Stimulated activated CD4-positive, alpha-beta T cell treated with anti-CD3 and anti-CD28 coated beads, Interleukin-2, amount 100 ng/mL, for 4 hours (primary cell): ENCODE measurements at regions not wholly inside any gene's neighbourhood (a gene's known extent, or its start where the extent isn't known, plus 50 kb on each side); places are given as distances from the start of the nearest gene placed in this dataset.
"Not testable (repeated sequence)": the region's sequence is repeated elsewhere in the genome, so short reads cannot be mapped to it uniquely, and the experiment has no call there.

Source experiments
- DNase-seq: peaks from one replicate; pipeline ENCODE4 v3.0.0-alpha.2; 2020; ENCODE audit warnings: low read depth

DNA sequence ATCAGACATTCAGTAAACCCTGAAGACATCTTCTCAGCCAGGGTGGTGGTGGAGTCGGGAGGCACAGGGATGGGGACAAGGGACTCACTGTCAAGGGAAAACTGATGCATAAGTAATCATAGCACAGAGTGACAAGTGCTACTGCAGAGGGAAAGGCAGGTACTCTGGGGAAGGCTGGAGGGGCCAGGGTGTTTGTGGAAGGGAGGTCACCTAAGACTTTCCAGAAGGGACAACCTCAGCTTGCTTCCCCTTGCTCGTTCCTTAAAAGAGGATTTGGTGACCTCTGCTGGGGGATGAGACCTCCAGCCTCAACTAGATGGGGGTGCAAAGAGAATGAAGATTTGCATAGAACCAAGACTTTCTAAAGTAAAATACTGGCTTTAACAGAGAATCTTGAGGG, 99.5 kb downstream of the SLC4A3 start:
- no peak for DNase-seq

DNA sequence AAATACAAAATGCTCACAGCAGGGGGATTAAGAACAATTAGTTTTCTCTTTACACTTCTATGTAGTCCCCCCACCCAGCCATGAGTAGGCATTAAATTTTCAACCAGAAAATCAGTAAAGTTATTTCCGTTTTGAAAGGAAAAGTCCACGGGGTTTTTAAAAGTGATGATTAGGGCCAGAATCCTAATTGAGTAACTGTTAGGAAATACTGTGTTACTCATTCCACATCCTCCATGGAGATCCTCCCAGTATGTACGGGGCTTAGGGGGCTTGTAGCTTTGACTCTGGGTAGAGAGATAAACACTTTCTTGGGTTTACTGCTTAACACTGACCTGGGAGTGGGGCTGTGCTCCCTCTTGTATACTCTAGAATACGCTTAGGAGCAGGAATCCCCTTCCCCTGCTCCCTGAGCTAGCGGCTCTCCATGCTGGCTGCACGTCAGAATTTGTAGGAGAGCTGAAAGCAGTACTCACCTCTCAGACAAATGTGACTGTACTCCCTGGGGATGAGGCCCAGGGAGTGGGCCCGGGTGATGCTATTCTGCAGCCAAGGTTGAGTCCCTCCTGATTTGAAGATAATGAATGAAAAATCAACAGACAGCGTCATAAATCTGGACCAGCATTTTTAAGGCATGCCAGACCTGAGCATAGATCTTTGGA, 100.5 kb downstream of the SLC4A3 start:
- DNase-seq, result no peak

DNA sequence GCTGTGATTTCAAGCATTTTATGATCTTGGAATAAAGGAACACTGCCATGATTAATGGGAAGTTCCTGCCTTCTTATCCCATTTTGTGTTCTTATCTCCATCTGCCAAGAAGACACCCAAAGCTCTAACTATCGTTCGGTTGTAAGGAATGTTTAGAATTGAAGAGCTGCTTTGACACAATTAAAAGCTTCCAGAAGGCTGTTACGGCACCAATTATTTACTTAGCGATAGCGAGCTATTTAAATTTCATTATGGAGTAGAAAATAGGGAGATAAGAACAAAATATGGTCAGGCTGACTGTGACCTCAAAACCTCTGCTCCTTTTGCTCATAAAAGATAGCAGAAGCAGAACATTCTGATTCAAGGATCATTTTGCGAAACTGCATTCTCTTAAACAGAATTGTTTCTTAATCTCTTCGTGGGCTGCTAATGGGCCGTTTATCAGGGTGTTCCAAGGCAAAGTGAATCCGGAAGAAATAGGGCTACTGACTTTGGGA, 101.6 kb downstream of the SLC4A3 start:
- no peak for DNase-seq

DNA sequence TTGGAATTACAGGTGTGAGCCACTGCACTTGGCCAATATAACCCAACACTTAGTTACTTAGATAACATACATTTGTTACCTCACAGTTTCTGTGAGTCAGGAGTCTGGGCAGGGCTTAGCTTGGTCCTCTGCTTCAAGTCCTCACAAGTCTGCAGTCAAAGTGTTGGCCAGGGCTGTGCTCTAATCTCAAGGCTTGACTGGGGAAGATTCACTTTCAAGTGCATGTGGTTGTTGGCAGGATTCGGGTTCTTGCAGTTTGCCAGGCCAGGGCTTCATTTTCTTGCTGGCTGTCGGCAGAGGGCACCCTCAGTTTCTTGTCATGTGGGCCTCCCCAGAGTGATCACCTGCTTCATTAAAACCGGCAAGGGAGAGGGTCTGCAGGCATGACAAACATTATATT, 103.7 kb downstream of the SLC4A3 start:
- DNase-seq, result no peak

DNA sequence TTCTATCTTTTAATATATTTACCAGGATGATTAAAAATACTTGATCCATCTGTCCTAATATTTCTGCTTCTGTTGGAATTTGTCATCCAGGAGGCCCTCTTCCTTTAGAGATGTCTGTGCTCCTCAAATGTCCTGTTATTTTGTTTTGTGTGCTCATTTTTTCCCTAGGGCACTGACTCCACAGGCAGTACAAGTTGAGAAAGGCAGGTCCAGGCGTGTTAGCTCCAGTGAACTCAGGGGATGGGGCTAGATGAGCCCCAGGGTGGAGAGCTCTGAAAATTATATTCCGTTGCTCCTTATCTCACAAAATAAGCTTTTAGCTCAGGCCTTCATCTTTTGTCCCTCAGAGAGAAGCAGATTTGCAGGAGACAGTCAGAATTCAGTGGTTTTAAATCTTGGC, 105.7 kb downstream of the SLC4A3 start:
- no peak for DNase-seq

DNA sequence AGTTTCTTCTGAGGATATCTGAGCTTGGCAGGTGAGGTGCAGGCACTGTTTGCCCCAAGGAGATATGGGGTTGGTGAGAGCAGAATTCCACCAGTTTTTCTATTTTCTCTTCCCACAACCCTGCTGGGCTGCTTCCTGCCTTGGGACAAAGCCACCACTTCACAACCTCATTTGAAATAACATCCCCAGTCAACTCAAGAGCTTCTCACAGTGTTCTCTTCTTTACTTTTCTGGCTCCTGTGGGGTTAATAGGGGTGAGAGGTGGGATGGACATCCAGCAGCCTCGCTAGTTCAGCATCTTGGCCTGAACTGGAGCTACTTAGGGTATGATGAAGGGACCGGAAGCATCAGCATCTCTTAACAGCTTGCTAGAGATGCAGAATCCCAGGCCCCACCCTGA, 106.3 kb downstream of the SLC4A3 start:
- DNase-seq, result no peak

DNA sequence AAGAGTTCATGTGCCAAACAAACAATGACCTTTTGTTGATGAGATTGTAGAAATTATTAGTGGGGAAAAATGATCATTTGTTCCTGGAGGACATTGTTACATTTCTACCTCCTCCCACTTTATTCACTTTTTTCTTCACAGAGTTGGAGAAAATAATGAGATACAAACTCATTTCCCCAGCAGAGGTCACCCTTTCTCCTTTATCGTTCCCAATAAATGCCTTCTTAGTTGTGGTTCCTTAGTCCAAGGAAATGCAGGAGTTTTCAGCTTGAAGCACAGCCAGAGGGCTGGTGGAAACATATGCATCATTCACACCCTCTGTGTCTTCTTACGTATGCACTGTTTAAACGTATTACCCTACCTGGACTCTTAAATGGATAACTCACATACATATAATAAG, 108.8 kb downstream of the SLC4A3 start:
- no peak for DNase-seq

DNA sequence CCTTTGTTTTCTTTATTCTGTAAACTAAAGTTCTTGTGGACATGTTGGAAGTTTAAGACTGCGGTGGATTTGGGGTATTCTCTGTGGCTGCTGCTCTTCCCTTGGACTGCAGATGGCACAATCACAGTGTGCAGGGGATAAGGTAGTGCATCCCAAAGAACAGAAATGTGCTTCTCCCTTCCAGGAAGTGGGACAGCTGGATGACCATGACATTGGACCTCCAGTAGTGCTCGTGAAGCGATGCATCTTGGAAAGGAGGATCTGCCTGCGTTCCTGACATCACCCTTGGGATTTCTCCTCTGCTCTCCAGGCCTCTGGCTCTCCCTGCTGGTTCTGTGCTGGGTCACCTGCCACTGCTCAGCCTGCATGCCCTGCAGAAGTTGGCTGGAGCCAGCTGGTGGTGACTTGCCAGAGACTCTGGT, 109.9 kb downstream of the SLC4A3 start:
- no peak for DNase-seq

DNA sequence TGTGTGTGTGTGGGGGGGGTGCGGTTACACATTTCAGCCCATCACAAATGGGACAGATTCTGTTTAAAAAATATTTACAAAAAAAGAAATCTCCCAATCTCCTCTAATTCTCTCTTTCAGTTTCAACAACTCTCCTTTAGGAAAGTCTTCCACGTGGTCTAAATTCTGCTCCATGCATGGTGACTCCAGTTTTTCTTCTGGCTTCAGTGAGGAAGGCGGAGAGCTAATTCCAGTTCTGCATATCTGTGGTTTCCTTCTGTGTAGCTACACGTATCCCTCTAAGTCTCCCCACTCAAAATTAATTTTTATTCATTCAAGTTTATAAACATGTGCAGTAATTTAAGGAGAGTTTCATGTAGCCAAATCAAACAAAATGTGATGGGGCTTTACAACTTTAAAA, 111.6 kb downstream of the SLC4A3 start:
- DNase-seq, result no peak

DNA sequence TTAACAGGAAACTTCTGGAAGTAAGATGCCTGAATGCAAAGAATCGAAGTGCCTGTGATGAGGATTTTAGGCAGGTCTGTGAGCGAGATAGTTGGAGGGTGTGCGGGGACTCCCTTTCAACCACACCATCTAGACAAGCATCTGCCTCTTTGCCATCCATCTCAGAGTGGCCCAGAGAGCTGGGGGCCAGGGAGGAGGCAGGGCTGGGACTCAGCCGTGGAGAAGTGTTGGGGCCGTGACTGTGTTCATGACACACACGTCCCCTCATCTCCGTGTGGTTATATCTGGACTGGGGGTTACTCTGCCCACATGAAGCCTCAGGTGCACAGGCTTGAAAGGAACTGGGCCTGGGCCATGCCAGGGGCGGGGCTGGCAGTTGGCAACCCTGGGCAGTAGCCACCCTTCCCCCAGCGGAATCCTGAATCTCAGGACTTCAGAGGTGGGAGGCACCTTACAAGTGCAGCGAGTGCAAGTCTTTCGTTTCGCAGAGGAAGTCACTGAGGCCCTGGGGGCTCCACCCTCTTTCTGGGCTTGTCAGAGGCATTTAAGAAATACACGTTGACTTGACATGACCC, 112.5 kb downstream of the SLC4A3 start:
- DNase-seq, result no peak

DNA sequence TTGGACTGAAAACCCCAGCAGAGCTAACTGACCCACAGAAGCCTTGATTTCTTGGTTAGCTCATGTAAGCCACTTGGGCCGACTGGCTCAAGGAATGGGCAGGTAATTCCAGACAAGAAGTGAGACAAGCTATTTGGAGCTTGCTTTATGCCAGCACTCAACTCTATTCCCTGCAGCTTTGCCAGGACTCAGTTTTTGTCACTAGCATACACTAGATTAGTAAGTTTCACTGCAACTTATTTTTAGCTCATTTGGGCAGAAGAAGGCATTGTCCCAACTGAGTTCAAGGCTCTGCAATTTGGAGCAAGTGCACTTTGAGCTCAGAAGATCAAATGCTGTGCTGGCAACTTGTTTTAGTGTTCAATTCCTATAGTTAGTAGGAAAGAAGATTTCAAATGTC, 116.1 kb downstream of the SLC4A3 start:
- DNase-seq, result no peak

DNA sequence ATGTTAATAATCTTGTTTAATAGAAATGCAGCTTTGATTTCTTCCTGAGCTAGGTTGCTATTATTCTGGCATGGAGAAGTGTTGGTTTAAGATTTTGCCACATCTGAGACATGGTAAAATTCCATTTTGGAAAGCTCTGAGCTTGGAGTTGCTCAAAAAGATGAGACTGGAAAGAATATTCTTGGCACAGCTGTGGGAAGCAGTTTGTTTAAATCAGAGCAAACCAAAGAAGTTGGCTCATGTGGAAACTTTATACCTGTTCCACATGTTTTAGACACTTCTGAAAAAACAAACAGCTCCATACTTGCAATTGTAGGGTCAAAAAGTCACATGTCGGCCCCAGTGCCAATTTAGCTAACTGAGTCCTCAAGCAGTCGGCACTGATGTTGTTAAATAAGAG, 116.6 kb downstream of the SLC4A3 start:
- DNase-seq, result no peak

DNA sequence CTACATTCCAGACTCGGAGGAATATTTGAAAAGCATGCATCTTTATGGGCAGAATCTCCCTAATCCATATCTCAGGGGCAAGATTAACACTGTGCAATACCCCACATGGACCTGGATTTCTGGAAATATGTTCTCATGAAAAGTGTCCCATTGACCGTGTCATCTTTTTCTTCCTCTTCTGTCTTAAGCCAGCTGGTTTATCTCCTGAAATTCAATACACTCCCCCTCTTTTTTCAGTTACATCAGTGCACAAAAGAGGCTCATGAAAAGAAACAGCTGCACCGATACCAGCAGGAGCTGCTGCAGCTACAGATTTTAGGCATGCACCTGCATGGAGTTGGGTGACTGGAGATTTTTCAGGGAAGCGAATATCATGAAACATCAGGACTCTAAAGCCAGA, 117.2 kb downstream of the SLC4A3 start:
- DNase-seq, result no peak

DNA sequence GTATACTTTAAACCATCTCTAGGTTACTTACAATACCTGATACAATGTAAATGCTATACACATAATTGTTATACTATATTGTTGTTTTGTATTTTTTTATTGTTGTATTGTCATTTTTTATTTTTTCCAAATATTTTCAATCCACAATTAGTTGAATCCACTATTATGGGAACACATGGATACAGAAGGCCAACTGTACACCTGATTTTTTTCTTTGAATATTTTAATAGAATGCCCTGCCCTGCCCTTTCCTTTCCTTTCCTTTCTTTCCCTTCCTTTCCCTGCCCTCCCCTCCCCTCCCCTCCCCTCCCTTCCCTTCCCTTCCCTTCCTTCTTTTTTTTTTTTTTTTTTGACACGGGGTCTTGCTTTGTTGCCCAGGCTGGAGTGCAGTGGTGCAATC, 120.2 kb downstream of the SLC4A3 start:
- DNase-seq, result no peak

DNA sequence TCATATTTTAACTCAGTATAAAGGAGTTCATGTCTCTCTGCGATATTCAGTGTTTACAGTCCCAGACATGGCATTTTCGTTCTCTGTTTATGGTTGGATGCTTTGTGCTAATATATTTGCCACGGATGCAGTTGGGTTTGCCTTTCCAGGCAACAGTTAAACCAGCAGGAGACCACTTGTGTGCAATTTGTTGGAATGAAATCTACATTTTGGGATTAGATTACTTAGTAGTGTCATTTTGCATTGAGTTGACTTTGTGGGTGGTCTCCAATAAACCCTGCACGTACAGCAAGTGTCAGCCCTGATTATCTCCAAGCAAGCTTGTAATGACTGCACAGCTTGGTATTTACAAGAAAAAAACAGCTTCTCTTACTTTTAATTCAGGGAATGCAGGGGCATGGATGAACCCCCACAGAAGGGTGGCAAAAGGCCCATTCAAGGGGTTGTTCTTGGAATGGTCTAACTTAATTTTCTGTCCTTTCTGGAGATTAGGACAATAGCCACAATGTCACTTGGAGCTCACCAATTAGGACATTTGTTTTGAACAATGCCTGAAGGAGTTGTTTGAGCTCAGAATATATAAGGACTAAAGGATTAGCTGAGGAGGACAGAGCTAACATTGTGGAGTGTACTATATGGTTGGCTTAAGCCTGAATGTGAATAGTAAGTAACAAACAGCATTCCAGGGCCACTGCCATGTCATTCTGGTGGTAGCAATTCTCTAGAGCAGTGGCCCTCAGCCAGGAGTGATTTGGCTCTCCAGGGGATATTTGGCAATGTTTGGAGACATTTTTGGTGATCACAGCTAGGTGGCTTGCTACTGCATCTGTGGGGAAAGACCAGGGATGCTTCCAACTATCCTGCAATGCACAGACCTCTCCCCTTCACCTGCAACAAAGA, 121.5 kb downstream of the SLC4A3 start:
- no peak for DNase-seq

DNA sequence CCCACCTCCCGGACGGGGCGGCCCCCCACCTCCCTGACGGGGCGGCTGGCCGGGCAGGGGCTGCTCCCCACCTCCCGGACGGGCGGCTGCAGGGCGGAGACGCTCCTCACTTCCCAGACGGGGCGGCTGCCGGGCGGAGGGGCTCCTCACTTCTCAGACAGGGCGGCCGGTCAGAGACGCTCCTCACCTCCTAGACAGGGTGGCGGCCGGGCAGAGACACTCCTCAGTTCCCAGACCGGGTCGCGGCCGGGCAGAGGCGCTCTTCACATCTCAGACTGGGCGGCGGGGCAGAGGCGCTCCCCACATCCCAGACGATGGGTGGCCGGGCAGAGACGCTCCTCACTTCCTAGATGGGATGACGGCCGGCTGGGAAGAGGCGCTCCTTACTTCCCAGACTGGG, 123.7 kb downstream of the SLC4A3 start:
- not testable (repeated sequence) for DNase-seq

DNA sequence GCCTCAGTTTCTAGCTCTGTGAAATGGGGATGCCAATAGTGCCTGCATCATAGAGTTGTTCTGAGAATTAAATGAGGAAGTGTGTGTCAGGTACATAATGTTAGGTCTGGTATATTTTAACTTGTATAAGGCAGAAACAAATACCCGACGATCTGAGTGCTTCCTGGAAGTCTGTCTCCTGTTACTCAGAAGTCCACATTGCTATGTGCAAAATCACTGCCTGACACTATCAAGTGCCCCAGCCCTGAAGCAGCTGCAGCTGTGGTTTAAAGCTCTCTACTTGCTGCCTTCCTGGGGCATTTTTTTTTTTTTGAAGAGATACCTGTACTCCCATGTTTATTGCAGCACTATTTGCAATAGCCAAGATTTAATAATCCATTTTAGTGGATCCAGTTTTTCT, 125.3 kb downstream of the SLC4A3 start:
- DNase-seq, result no peak

DNA sequence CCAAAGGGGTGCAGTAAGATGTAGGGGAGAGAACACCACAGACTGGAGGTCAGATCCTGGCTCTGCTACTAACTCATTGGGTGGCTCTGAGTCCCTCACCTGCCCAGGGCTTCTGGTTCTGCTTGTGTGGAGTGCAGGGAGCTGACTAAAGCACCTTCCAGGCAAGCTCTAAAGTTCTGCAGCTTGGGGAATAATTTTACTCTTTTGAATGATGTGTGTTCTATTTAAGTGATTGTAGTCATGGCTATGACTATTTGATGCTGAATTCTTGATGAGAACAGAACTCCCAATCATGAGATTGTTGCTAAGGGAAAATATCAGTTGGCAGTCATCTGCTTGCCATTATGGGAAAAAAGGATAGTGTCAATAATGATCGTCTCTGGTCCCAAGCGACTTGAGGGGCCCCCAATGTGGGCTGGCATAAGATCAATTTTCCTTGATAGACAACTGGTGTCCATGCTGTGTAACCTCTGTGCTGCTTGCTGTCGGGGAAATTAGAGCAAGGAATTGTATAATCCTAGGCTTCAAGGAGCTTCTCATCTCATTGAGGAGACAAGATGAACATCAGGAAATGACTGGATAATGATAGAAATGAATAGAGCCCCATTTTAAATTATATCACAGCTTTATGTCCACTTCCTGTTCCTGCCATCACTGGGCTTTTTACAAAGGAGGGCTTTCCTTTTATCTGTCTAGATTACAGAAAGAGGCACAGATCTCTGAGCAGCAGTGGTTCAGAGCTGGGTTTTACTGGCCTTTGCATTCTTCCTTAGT, 131.7 kb downstream of the SLC4A3 start:
- no peak for DNase-seq

DNA sequence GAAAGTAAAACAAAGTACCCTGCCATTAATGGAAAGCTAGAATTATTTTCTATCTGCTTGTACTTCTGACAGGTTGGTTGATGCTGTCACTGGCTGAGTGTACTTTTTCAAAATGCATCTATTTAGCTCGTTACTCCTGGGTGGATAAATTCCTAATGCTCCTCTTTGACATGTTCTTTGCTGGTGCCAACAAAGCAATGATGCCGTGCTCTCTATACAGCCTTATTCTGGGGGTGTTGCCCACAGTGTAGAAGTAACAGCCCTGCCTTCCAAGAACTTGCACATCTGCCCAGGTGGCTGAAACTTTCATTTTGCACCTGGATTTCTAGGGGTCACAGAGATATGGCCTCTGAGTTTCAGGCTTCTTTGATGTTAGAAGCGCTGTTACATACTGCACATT, 132.4 kb downstream of the SLC4A3 start:
- no peak for DNase-seq

DNA sequence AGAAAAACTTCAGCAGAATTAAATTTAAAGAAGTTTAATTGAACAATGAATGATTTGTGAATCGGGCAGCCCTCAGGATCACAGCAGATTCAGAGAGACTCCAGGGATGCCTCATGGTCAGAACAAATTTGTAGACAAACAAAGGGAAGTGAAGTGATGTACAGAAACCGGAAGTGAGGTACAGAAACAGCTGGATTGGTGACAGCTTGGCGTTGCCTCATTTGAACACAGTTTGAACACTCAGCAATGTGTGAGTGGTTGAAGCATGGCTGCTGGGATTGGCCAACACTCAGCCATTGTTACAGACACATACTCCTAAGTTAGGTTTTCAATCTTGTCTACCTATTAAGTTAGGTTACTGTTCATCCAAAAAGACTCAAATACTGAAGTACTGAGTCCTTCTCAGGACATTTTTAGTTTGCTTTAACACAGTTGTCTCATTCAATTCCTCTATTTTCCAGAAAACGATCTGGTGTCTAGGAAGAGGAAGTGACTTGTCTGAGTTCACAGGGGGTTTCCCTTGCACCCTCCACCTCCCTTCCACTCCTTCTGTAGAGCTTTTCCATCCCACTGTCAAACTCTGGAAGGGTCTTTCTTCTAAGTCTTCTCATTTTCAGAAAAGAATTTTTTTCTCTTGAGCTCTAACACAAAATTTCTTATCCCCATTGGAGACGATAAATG, 137.9 kb downstream of the SLC4A3 start:
- no peak for DNase-seq

DNA sequence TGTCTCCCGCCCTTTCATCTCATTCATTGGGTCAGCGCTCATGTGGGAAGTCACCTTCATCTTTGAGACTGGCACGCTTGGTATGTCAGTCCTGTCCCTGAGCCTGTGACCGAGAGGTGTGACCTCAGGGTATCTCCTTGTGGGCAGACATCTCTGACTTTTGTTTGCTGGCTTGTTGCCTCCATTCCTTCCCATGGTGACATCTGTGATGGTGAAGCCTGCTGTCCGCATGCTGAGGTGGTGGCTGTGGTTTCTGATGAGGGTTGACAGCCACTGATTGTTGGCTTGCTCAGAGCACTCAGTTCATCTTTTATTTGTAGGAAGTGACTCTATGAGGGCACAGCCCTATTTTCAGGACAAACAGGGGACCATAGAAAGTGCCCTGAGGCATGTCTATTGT, 139.2 kb downstream of the SLC4A3 start:
- DNase-seq, result no peak
